MCF 10A (cell line): ENCODE measurements at regions not wholly inside any gene's neighbourhood (a gene's known extent, or its start where the extent isn't known, plus 50 kb on each side); places are given as distances from the start of the nearest gene placed in this dataset.

Experiments used
- BruUV-seq: library from RNA; stranded (reverse); fragments of 400-500 nt; replicated peaks from 2 replicates; lab custom pipeline; 2021; lab: Mats Ljungman, UMichigan
- CTCF ChIA-PET: fragments of 300-600 bp; sonication (Branson Sonifier 250); formaldehyde crosslinking; extraction: SDS; loops from one replicate; lab custom pipeline; 2021; ENCODE audit warnings: antibody characterized with exemption, inconsistent platforms; lab: Yijun Ruan, JAX
- POLR2A ChIA-PET: fragments of 300-600, 350-650 bp; sonication (Branson Sonifier 250); formaldehyde crosslinking; extraction: SDS; loops from one replicate; lab custom pipeline; 2020; ENCODE audit warnings: antibody characterized with exemption, inconsistent platforms; lab: Yijun Ruan, JAX
- DNase-seq: peaks from one replicate; pipeline ENCODE4 v3.0.0-alpha.2; 2018; ENCODE audit not compliant: unreplicated experiment
- H3K27ac Mint-ChIP-seq: one replicate; pipeline ENCODE4 v1.8.0; 2022; ENCODE audit warnings: mild to moderate bottlenecking, low read depth, mixed read lengths; ENCODE audit not compliant: unreplicated experiment
- H3K27me3 Mint-ChIP-seq: one replicate; pipeline ENCODE4 v1.8.0; 2022; ENCODE audit warnings: mixed read lengths; ENCODE audit not compliant: insufficient read depth, unreplicated experiment
- H3K36me3 Mint-ChIP-seq: one replicate; pipeline ENCODE4 v1.8.0; 2022; ENCODE audit warnings: mild to moderate bottlenecking, moderate library complexity, mixed read lengths; ENCODE audit not compliant: insufficient read depth, unreplicated experiment
- H3K4me1 Mint-ChIP-seq: one replicate; pipeline ENCODE4 v1.8.0; 2022; ENCODE audit warnings: mixed read lengths; ENCODE audit not compliant: insufficient read depth, unreplicated experiment
- H3K4me3 Mint-ChIP-seq: one replicate; pipeline ENCODE4 v1.8.0; 2022; ENCODE audit warnings: mild to moderate bottlenecking, moderate library complexity, mixed read lengths; ENCODE audit not compliant: unreplicated experiment
- H3K9me3 Mint-ChIP-seq: one replicate; pipeline ENCODE4 v1.8.0; 2022; ENCODE audit warnings: mixed read lengths; ENCODE audit not compliant: unreplicated experiment
- intact Hi-C: fragments of 100-400 bp; cut with micrococcal nuclease; formaldehyde crosslinking; loops from 2 replicates; pipeline ENCODE4 v1.14.1; 2022
- TF ChIP-seq, protein P1 (sequence below): fragments of 200-600 bp; IDR thresholded peaks from one replicate; pipeline ENCODE4 v1.8.0; 2022; ENCODE audit warnings: antibody characterized with exemption, mild to moderate bottlenecking; ENCODE audit not compliant: unreplicated experiment

DNA sequence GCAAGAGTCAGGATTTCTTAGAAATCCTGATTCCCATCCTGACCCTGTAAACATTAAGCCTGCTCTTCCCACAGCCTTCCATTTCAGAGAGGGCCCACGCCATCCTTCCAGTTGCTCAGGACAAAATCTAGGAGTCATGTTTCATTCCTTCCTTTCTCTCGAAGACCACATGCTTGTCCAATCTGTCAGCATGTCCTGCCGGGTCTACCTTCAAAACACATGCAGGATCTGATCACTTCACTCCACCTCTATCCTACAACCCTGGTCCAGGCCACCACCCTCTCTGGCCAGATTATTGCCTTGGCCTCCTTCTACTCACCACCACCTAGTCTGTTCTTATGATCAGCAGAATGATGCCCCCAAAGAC is 79.8 kb downstream of the C5orf15 start:
- Mint-ChIP-seq H3K4me1 (no peaks in the 10 kb centered on the region), H3K27me3 (no peaks in the 10 kb centered on the region), H3K27ac (no peak overlapping the region), H3K4me3 (no peak overlapping the region), H3K9me3 (no peaks in the 10 kb centered on the region), H3K36me3 (no peaks in the 10 kb centered on the region)
- no peak for DNase-seq
- intact Hi-C loops = no loop called here
- ChIA-PET POLR2A (interaction anchor here (0.5 to 0.6 kb wide), 2 partner anchors 78 to 778 kb away, joined by 3 to 4 read pairs; no protein-coding TSS in a partner anchor), CTCF (interaction anchor here (2.3 kb wide), 1 partner anchor 19 kb away, joined by 7 read pairs; no protein-coding TSS in a partner anchor)
- BruUV-seq = no TSS peak
- TF ChIP-seq, protein P1, sequence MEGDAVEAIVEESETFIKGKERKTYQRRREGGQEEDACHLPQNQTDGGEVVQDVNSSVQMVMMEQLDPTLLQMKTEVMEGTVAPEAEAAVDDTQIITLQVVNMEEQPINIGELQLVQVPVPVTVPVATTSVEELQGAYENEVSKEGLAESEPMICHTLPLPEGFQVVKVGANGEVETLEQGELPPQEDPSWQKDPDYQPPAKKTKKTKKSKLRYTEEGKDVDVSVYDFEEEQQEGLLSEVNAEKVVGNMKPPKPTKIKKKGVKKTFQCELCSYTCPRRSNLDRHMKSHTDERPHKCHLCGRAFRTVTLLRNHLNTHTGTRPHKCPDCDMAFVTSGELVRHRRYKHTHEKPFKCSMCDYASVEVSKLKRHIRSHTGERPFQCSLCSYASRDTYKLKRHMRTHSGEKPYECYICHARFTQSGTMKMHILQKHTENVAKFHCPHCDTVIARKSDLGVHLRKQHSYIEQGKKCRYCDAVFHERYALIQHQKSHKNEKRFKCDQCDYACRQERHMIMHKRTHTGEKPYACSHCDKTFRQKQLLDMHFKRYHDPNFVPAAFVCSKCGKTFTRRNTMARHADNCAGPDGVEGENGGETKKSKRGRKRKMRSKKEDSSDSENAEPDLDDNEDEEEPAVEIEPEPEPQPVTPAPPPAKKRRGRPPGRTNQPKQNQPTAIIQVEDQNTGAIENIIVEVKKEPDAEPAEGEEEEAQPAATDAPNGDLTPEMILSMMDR = no peak

DNA sequence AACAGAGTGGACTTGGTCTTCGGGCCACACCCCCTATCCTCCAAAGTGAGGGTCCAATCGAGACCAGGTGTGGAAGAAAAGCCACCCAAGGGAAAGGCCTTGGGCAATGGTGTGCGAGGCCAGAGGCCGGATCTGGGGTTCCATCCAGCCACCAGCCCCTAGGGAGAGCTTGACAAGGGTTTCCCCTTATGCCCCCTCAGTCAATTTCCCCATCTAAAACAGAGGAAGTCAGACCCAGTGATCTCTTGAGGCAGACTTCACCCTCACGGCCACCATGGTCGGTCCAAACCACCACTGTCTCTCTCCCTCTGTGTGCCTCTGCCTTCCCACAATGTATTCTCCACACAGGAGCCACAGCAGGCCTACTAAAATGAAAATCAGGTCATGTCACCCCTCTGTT is 82.9 kb downstream of the C5orf15 start:
- TF ChIP-seq, protein P1 = no peak
- no peaks in the 10 kb centered on the region for H3K36me3 Mint-ChIP-seq
- H3K4me1 Mint-ChIP-seq = no peaks in the 10 kb centered on the region
- H3K9me3 Mint-ChIP-seq = no peaks in the 10 kb centered on the region
- H3K27me3 Mint-ChIP-seq = peaks cover 24% of the 10 kb centered on the region
- H3K4me3 Mint-ChIP-seq = no peak overlapping the region
- ChIA-PET CTCF (interaction anchor here (0.6 to 8.7 kb wide), 4 partner anchors 12 to 242 kb away, joined by 3 to 91 read pairs (median 4); no protein-coding TSS in a partner anchor), POLR2A (no interaction called here)
- no TSS peak for BruUV-seq
- no peak for DNase-seq
- intact Hi-C loops = no loop called here
- H3K27ac Mint-ChIP-seq = no peak overlapping the region

DNA sequence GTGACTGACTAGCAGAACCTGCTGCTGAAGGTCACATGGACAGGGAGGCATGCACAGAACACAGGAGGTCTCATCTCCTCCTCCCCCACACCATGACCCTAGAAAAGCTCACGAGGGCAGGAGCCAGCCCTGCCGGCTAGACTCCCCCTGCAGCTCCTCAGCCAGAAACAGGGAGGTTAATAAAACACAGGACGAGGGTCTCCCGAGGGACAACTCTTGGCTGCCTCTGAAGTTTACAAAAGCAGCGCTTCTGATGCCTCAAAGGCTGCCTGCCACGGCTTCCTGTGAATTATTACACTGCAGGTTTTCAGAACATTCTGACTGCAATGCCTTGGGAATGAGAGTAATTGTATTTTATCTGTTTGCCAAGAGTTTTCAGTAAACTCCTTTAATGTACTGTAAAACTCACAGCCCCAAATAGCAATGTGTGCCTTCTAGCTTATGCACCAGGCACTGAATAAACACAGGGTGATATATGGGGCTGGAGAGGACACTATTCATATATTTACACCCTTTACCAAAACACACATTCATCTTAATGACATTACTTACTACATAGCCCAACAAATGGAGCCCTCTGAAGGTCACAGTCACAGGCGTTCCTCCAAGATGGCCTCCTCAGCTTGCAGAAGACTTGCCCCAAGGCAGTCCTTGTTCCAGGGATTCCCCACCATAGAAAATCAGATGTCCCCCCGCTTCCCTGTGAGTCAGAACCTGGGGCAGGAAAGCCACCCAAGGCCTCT is 83.7 kb downstream of the C5orf15 start:
- H3K9me3 Mint-ChIP-seq = no peaks in the 10 kb centered on the region
- H3K4me1 Mint-ChIP-seq = no peaks in the 10 kb centered on the region
- no TSS peak for BruUV-seq
- ChIA-PET POLR2A (no interaction called here), CTCF (interaction anchor here (0.5 to 8.7 kb wide), 7 partner anchors 16 to 773 kb away, joined by 3 to 91 read pairs (median 3); no protein-coding TSS in a partner anchor)
- no peak overlapping the region for H3K4me3 Mint-ChIP-seq
- no peak overlapping the region for H3K27ac Mint-ChIP-seq
- TF ChIP-seq, protein P1 = no peak
- intact Hi-C loops = no loop called here
- peaks cover 25% of the 10 kb centered on the region for H3K27me3 Mint-ChIP-seq
- H3K36me3 Mint-ChIP-seq = no peaks in the 10 kb centered on the region
- no peak for DNase-seq

DNA sequence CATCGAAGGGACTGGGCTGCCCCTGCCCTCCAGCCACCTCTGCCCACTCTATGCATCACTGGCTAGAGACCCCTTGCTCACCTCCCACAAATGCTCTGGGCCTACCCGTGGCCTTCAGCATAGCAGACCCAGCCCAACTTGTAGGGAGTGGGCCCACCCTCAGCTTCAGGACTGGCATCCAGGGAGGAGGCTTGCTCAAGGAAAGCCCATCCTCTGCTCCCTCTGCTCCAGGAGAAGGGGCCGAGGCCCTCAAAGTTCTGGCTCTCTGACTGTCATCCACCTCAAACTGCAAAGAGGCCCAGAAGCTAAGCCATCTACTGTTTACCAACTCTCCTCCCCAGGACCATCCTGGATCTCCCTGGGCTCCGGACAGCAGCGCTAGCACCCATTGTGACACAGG is 84.5 kb downstream of the C5orf15 start:
- no peaks in the 10 kb centered on the region for H3K4me1 Mint-ChIP-seq
- H3K4me3 Mint-ChIP-seq = no peak overlapping the region
- H3K36me3 Mint-ChIP-seq = no peaks in the 10 kb centered on the region
- no TSS peak for BruUV-seq
- H3K27me3 Mint-ChIP-seq = peaks cover 33% of the 10 kb centered on the region
- TF ChIP-seq, protein P1 = no peak
- DNase-seq = no peak
- no peaks in the 10 kb centered on the region for H3K9me3 Mint-ChIP-seq
- POLR2A ChIA-PET = no interaction called here
- H3K27ac Mint-ChIP-seq = no peak overlapping the region
- CTCF ChIA-PET = interaction anchor here (0.5 to 8.7 kb wide), 5 partner anchors 15 to 807 kb away, joined by 3 to 91 read pairs (median 3); no protein-coding TSS in a partner anchor
- intact Hi-C loops = no loop called here
